IMR-90 (cell line): ENCODE measurements at regions not wholly inside any gene's neighbourhood (a gene's known extent, or its start where the extent isn't known, plus 50 kb on each side); places are given as distances from the start of the nearest gene placed in this dataset.

ENCODE experiments used
- ATAC-seq: fragments of 200-7000 bp; cut with Tn5 transposase; 2 replicates; pipeline ENCODE4 v1.9.1; 2020; ENCODE audit warnings: low read depth, mild to moderate bottlenecking, moderate library complexity
- BruUV-seq: library from RNA; stranded (reverse); fragments of 400-500 nt; replicated peaks from 2 replicates; lab custom pipeline; 2021; lab: Mats Ljungman, UMichigan
- CTCF ChIA-PET: fragments of 300-600 bp; formaldehyde crosslinking; extraction: SDS; loops from one replicate; lab custom pipeline; 2021; ENCODE audit warnings: antibody characterized with exemption; lab: Yijun Ruan, JAX
- POLR2A ChIA-PET: fragments of 300-600 bp; sonication (Branson Sonifier 250); formaldehyde crosslinking; loops from one replicate; lab custom pipeline; 2022; ENCODE audit warnings: antibody characterized with exemption; ENCODE audit not compliant: unreplicated experiment; lab: Charles Lee
- DNase-seq: peaks from one replicate; pipeline ENCODE4 v3.0.0; 2013
- H2AFZ ChIP-seq: replicated peaks from 2 replicates; pipeline ENCODE3; 2013; ENCODE audit warnings: low read length, mild to moderate bottlenecking; ENCODE audit not compliant: poor library complexity
- H2AK5ac ChIP-seq: 2 replicates; pipeline ENCODE4 v1.6.1; 2013; ENCODE audit warnings: low read depth, low read length, inconsistent platforms
- H2AK9ac ChIP-seq: replicated peaks from 2 replicates; pipeline ENCODE3; 2013; ENCODE audit warnings: mild to moderate bottlenecking, low read depth, low read length, moderate library complexity; ENCODE audit not compliant: poor library complexity
- H2BK120ac ChIP-seq: 2 replicates; pipeline ENCODE4 v1.6.1; 2013; ENCODE audit warnings: low read depth, low read length, inconsistent platforms
- H2BK15ac ChIP-seq: 3 replicates; pipeline ENCODE4 v1.6.1; 2013; ENCODE audit warnings: low read depth, low read length, inconsistent platforms
- H2BK20ac ChIP-seq: 2 replicates; pipeline ENCODE4 v1.6.1; 2013; ENCODE audit warnings: low read depth, mild to moderate bottlenecking, inconsistent platforms, low read length, moderate library complexity
- H2BK5ac ChIP-seq: 2 replicates; pipeline ENCODE4 v1.6.1; 2013; ENCODE audit warnings: mild to moderate bottlenecking, low read depth, low read length, inconsistent platforms; ENCODE audit not compliant: poor library complexity, severe bottlenecking
- H3K14ac ChIP-seq: replicated peaks from 2 replicates; pipeline ENCODE4 v1.6.1; 2013; ENCODE audit warnings: low read depth, low read length, inconsistent platforms
- H3K18ac ChIP-seq: 2 replicates; pipeline ENCODE4 v1.6.1; 2013; ENCODE audit warnings: low read depth, low read length, control low read depth
- H3K23ac ChIP-seq: 2 replicates; pipeline ENCODE4 v1.6.1; 2013; ENCODE audit warnings: low read depth, low read length, inconsistent platforms
- H3K27ac ChIP-seq: 2 replicates; pipeline ENCODE4 v1.5.1; 2013; ENCODE audit warnings: mild to moderate bottlenecking, control low read depth, low read length; ENCODE audit not compliant: insufficient read depth
- H3K27me3 ChIP-seq: 2 replicates; pipeline ENCODE4 v1.6.1; 2013; ENCODE audit warnings: low read length; ENCODE audit not compliant: control insufficient read depth, insufficient read depth
- H3K36me3 ChIP-seq: 2 replicates; pipeline ENCODE4 v1.6.1; 2013; ENCODE audit warnings: low read length, mixed read lengths; ENCODE audit not compliant: control insufficient read depth, insufficient read depth
- H3K4ac ChIP-seq: 2 replicates; pipeline ENCODE4 v1.6.1; 2013; ENCODE audit warnings: low read depth, low read length, inconsistent platforms
- H3K4me1 ChIP-seq: 2 replicates; pipeline ENCODE4 v1.6.1; 2013; ENCODE audit warnings: low read length, mixed read lengths; ENCODE audit not compliant: control insufficient read depth, insufficient read depth
- H3K4me2 ChIP-seq: 2 replicates; pipeline ENCODE4 v1.6.1; 2013; ENCODE audit warnings: low read depth, mild to moderate bottlenecking, control low read depth, low read length, moderate library complexity
- H3K4me3 ChIP-seq: 2 replicates; pipeline ENCODE4 v1.5.1; 2013; ENCODE audit warnings: low read depth, mild to moderate bottlenecking, control low read depth, low read length, moderate library complexity; ENCODE audit not compliant: insufficient read depth
- H3K56ac ChIP-seq: 2 replicates; pipeline ENCODE4 v1.6.1; 2013; ENCODE audit warnings: low read length, inconsistent platforms; ENCODE audit not compliant: insufficient read depth; ENCODE audit errors: extremely low read depth
- H3K79me1 ChIP-seq, 2 experiments: 2 replicates each; pipeline ENCODE4 v1.6.1; 2013; ENCODE audit warnings: low read length in 2 of 2, inconsistent platforms in 1 of 2, low read depth in 1 of 2
- H3K9ac ChIP-seq: 2 replicates; pipeline ENCODE4 v1.6.1; 2013; ENCODE audit warnings: low read depth, low read length, control low read depth
- H3K9me1 ChIP-seq: 2 replicates; pipeline ENCODE4 v1.6.1; 2013; ENCODE audit warnings: low read length, inconsistent platforms; ENCODE audit not compliant: insufficient read depth
- H3K9me3 ChIP-seq: 2 replicates; pipeline ENCODE4 v1.6.1; 2013; ENCODE audit warnings: low read length; ENCODE audit not compliant: control insufficient read depth, insufficient read depth
- H4K20me1 ChIP-seq: 2 replicates; pipeline ENCODE4 v1.6.1; 2013; ENCODE audit warnings: low read length, inconsistent platforms; ENCODE audit not compliant: insufficient read depth
- H4K5ac ChIP-seq: 2 replicates; pipeline ENCODE4 v1.6.1; 2013; ENCODE audit warnings: mild to moderate bottlenecking, low read depth, low read length, control low read depth
- H4K8ac ChIP-seq, 2 experiments: 2 replicates each; pipeline ENCODE4 v1.6.1; 2013; ENCODE audit warnings: low read depth in 2 of 2, low read length in 2 of 2, control low read depth in 1 of 2, inconsistent platforms in 1 of 2
- H4K91ac ChIP-seq: 2 replicates; pipeline ENCODE4 v1.6.1; 2013; ENCODE audit warnings: low read depth, low read length, inconsistent platforms; ENCODE audit not compliant: insufficient read depth
- BHLHE40 ChIP-seq: fragments of 150-350 bp; IDR thresholded peaks from 2 replicates; pipeline ENCODE4 v1.6.1; 2016; ENCODE audit warnings: mild to moderate bottlenecking, low read depth, low read length
- FOS ChIP-seq: fragments of 150-350 bp; IDR thresholded peaks from 2 replicates; pipeline ENCODE4 v1.6.1; 2016; ENCODE audit warnings: low read depth, low read length
- MAZ ChIP-seq: IDR thresholded peaks from 2 replicates; pipeline ENCODE4 v1.6.1; 2012; ENCODE audit warnings: low read depth, mild to moderate bottlenecking, low read length, improper control_type of control experiment, moderate library complexity, borderline replicate concordance
- MXI1 ChIP-seq: IDR thresholded peaks from 2 replicates; pipeline ENCODE4 v1.6.1; 2012; ENCODE audit warnings: low read depth, mild to moderate bottlenecking, low read length, moderate library complexity, borderline replicate concordance
- POLR2A ChIP-seq: IDR thresholded peaks from 2 replicates; pipeline ENCODE4 v1.6.1; 2012; ENCODE audit warnings: mild to moderate bottlenecking, low read depth, low read length
- RFX5 ChIP-seq: IDR thresholded peaks from 2 replicates; pipeline ENCODE4 v1.8.0; 2012; ENCODE audit warnings: low read depth, mild to moderate bottlenecking, low read length, moderate library complexity
- SMC3 ChIP-seq: fragments of 150-350 bp; IDR thresholded peaks from 2 replicates; pipeline ENCODE4 v1.6.1; 2016; ENCODE audit warnings: low read depth, mild to moderate bottlenecking, antibody characterized with exemption, low read length, moderate library complexity
- USF2 ChIP-seq: fragments of 150-350 bp; IDR thresholded peaks from 2 replicates; pipeline ENCODE4 v1.6.1; 2017; ENCODE audit warnings: mild to moderate bottlenecking, antibody characterized with exemption, low read length, low read depth
- WGBS, 2 experiments: methylation state at CpG; one replicate each; pipeline versions ENCODE4 v1.1.5 to v1.1.7; 2013; ENCODE audit warnings: missing lambda C conversion rate in 2 of 2; ENCODE audit not compliant: insufficient read length in 1 of 2; ENCODE audit errors: extremely low coverage in 2 of 2; 5-methylcytosine and 5-hydroxymethylcytosine counted together
- dilution Hi-C: fragments of 300-500 bp; cut with HindIII; formaldehyde crosslinking; loops from one replicate; pipeline ENCODE4 v1.14.3; 2018; ENCODE audit warnings: low sequenced_read_pairs; ENCODE audit not compliant: unreplicated experiment
- in situ Hi-C: fragments of 300-500 bp; cut with MboI; formaldehyde crosslinking; loops from 3 replicates; pipeline ENCODE4 v1.14.3; 2019; ENCODE audit warnings: low sequenced_read_pairs, inconsistent platforms, mixed read lengths
- intact Hi-C: fragments of 100-400 bp; cut with micrococcal nuclease; formaldehyde crosslinking; loops from 2 replicates; pipeline ENCODE4 v1.10.0; 2022

DNA sequence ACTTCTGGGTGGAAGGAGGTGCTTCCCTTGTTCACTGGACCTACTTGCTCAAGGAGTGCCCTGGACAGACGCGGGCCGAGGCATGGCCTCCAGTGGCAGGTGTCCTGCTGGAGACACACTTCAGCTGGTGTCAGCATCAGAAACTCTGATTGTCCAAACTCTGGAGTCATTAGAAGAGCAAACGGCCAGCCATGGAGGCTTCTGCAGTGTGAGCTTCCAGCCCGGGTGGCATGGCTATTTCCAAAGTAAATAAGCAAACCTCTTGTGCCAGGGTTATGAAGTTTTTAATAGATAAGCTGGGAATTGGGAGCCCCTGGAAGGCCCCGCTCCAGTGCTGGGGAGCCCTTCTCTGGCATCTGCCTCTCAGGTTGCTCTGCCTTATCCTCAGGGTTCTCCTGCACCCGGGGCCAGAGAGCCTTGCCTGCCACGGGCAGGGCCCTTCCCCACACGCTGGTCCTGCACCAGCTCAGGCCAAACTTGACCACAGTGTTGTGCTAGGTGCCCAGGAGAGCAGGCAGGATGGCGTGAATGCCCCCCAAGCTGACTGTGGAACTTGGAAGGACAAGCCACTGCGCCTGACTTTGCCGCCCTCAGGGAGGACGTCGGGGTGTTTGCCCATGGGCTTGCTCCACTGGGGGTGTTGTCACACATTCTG lies 285.6 kb downstream of the GADD45G start:
- Histone ChIP-seq H3K4ac (no peak overlapping the region), H3K79me1 (no peaks in the 10 kb centered on the region), H3K36me3 (no peaks in the 10 kb centered on the region), H2BK20ac (no peak overlapping the region), H3K4me1 (no peaks in the 10 kb centered on the region), H3K9me1 (no peaks in the 10 kb centered on the region), H2AFZ (no peak overlapping the region), H2BK15ac (no peak overlapping the region), H3K9ac (no peak overlapping the region), H3K18ac (no peak overlapping the region), H2BK5ac (no peak overlapping the region), H3K4me3 (no peak overlapping the region), H4K91ac (no peak overlapping the region), H3K9me3 (no peaks in the 10 kb centered on the region), H4K20me1 (no peaks in the 10 kb centered on the region), H3K14ac (no peak overlapping the region), H3K56ac (no peak overlapping the region), H2AK9ac (no peak overlapping the region), H3K23ac (no peak overlapping the region), H4K8ac (no peak overlapping the region), H2BK120ac (no peak overlapping the region), H4K5ac (no peak overlapping the region), H2AK5ac (no peak overlapping the region), H3K27me3 (no peaks in the 10 kb centered on the region; the same call in 1 of the 2 replicates), H3K4me2 (no peak overlapping the region), H3K27ac (no peak overlapping the region)
- in situ Hi-C loops, result no loop called here
- dilution Hi-C loops, result no loop called here
- TF ChIP-seq POLR2A (no peak), RFX5 (no peak), MAZ (no peak), USF2 (no peak), MXI1 (no peak), FOS (no peak), SMC3 (no peak), BHLHE40 (no peak)
- DNase-seq (no peak), ATAC-seq (no peak)
- intact Hi-C loops, result no loop called here
- no TSS peak for BruUV-seq
- ChIA-PET CTCF (no interaction called here), POLR2A (no interaction called here)
- 73% methylated on average over 9 of the region's 14 CpGs; no CpG with 5 or more reads in 1 of the 2 experiments for WGBS, 2 experiments
